Coronary artery (tissue), 2 donors: ENCODE measurements at regions not wholly inside any gene's neighbourhood (a gene's known extent, or its start where the extent isn't known, plus 50 kb on each side); places are given as distances from the start of the nearest gene placed in this dataset.
"Not testable (repeated sequence)": the region's sequence is repeated elsewhere in the genome, so short reads cannot be mapped to it uniquely, and the experiment has no call there.

Experiments
- DNase-seq: peaks from one replicate; pipeline ENCODE4 v3.0.0-alpha.2; 2017; ENCODE audit warnings: low spot score
- H3K27ac ChIP-seq, 2 donors: fragments of 200-600 bp; sonication (generic); one replicate each; pipeline ENCODE4 v1.5.1; 2016 to 2019
- H3K4me3 ChIP-seq: fragments of 200-600 bp; sonication (generic); 2 replicates; pipeline ENCODE4 v1.5.1; 2016; ENCODE audit warnings: mild to moderate bottlenecking, moderate library complexity
- TF ChIP-seq, protein P1 (sequence below): fragments of 200-600 bp; sonication (generic); IDR thresholded peaks from one replicate; pipeline ENCODE4 v1.5.1; 2019; ENCODE audit warnings: antibody characterized with exemption

GRCh38 chr5:97991236-97991635 is 782.2 kb upstream of the RGMB start:
- no peak overlapping the region for H3K27ac ChIP-seq
- no peak overlapping the region for H3K4me3 ChIP-seq
- DNase-seq: no peak
- TF ChIP-seq, protein P1, sequence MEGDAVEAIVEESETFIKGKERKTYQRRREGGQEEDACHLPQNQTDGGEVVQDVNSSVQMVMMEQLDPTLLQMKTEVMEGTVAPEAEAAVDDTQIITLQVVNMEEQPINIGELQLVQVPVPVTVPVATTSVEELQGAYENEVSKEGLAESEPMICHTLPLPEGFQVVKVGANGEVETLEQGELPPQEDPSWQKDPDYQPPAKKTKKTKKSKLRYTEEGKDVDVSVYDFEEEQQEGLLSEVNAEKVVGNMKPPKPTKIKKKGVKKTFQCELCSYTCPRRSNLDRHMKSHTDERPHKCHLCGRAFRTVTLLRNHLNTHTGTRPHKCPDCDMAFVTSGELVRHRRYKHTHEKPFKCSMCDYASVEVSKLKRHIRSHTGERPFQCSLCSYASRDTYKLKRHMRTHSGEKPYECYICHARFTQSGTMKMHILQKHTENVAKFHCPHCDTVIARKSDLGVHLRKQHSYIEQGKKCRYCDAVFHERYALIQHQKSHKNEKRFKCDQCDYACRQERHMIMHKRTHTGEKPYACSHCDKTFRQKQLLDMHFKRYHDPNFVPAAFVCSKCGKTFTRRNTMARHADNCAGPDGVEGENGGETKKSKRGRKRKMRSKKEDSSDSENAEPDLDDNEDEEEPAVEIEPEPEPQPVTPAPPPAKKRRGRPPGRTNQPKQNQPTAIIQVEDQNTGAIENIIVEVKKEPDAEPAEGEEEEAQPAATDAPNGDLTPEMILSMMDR: no peak

DNA sequence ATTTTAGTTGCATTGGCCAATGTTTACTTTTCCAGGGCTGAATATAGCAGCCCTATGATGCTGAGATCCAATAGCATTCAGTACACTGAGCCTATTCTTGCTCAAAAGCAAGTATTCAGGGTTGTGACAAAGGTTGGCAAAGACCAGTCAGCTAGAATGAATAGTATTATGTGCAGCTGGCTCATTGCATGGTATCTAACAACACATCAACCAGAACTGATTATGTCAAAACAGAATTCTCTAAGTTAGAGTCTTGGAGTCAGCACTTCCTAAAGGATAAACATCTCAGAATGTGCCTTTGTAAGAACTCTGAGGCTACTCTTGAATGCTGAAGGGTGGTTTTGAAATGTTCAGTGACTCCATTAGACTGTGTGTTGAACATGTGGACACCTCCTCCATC is 774.5 kb upstream of the RGMB start:
- H3K4me3 ChIP-seq: no peak overlapping the region
- no peak overlapping the region for H3K27ac ChIP-seq
- TF ChIP-seq, protein P1: no peak
- DNase-seq: no peak

DNA sequence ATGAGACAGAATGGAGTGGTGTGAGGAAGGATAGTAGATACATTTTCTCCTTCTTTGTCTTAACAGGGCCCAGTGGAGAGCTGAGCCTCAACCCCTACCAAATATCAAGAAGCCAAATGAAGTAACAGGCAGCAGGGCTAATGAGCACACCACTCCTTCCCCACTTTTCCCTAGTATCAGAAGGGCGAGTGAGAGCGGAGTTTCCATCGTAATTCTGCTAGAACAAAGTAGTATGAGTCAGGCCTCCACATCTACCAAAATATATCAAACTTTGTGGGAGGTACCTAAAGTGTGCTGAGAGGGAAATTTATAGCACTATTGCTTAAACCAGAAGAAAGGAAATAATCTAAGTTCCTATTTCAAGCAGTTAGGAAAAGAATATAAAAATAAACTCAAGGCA is 769.0 kb upstream of the RGMB start:
- TF ChIP-seq, protein P1: no peak
- no peak overlapping the region for H3K27ac ChIP-seq
- no peak overlapping the region for H3K4me3 ChIP-seq
- DNase-seq: no peak

GRCh38 chr5:98016771-98017170 is 756.7 kb upstream of the RGMB start:
- no peak for DNase-seq
- TF ChIP-seq, protein P1: no peak
- H3K4me3 ChIP-seq: no peak overlapping the region
- no peak overlapping the region for H3K27ac ChIP-seq

DNA sequence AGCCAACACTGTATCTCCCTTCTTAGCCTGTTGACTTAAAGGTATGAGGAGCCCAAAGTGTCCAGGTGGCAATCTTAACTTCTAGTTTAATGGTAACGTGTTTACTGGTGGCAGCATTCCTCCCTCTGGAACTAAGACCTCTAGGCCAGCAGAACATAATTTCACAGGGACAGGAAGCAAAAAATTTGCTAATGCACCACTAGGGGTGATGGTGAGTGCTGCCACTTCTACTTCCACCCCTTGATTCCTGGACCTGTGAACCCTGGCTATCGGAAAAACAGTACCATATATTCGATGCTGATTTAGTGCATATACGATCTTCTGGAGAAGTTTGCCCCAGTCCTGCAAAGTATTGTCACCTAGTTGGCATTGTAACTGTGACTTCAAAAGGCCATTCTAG is 743.2 kb upstream of the RGMB start:
- DNase-seq, H3K27ac ChIP-seq, H3K4me3 ChIP-seq: not testable (repeated sequence)

GRCh38 chr5:98031036-98031435 is 742.4 kb upstream of the RGMB start:
- H3K4me3 ChIP-seq, DNase-seq, H3K27ac ChIP-seq: not testable (repeated sequence)

DNA sequence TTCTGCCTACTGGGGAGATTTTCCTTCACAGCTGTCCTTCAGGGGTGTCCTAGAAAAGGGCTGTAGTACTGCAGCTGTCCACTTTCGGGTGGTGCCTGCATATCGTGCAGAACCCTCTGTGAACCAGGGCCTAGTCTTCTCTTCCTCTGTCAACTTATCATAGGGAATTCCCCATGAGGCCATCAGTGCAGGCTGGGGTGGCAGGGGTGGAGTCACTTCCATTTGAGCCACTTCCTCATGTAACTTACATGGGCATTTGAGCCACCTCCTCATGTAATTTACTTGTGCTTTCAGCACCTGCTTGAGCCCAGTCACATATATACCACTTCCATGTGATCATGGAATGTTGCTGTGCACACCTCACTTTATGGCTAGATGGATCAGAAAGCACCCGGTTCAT is 742.0 kb upstream of the RGMB start:
- no peak overlapping the region for H3K4me3 ChIP-seq
- TF ChIP-seq, protein P1: no peak
- no peak overlapping the region for H3K27ac ChIP-seq
- DNase-seq: no peak

- no peak for DNase-seq
- Histone ChIP-seq H3K4me3 (no peak overlapping the region), H3K27ac (no peak overlapping the region)
- TF ChIP-seq, protein P1: no peak
Observed at GRCh38 chr5:98031926-98032325, 741.5 kb upstream of the RGMB start.
